Activated effector memory CD4-positive, alpha-beta T cell treated with anti-CD3 and anti-CD28 coated beads, Interleukin-2, amount 50 U/mL, for 16 hours (primary cell): ENCODE measurements at regions not wholly inside any gene's neighbourhood (a gene's known extent, or its start where the extent isn't known, plus 50 kb on each side); places are given as distances from the start of the nearest gene placed in this dataset.

Experiments
- DNase-seq: peaks from one replicate; pipeline ENCODE4 v3.0.0-alpha.2; 2020

DNA sequence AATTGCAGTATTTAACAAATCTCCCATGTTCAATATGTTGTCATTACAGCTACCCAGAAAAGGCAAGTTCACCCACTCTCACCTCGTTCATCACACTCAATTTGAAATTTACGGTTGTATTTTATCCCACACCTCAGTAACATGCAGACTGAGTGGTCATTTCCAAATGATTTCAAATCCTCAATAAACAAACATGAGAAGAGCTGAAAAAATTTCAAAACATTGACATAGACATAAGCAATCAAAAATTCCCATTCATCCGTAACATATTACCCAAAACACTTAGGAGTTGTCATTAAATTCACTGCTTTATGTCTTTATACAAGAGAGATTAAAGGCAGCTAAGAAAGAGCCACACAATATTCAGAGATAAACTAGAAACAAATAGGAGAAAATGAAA is 61.7 kb upstream of the NEBL start:
- no peak for DNase-seq

DNA sequence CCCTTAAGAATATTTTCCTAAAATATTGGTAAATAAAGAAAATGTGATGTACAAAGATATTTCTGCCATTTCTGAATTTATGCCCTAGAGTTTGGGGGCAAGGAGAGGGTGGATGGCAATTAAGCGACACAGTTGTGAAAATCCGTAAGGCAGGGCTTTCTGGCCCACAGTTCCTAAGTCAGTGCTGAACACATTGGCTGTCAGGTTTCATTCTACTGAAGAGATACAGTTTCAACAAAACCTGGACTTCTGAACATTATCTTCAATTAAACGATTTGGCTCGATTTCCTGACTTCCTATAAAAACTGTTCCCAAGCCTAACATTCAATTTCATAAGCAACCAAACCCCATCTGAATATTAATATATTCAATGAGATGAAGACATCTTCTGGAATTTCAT is 61.1 kb upstream of the NEBL start:
- DNase-seq = no peak

DNA sequence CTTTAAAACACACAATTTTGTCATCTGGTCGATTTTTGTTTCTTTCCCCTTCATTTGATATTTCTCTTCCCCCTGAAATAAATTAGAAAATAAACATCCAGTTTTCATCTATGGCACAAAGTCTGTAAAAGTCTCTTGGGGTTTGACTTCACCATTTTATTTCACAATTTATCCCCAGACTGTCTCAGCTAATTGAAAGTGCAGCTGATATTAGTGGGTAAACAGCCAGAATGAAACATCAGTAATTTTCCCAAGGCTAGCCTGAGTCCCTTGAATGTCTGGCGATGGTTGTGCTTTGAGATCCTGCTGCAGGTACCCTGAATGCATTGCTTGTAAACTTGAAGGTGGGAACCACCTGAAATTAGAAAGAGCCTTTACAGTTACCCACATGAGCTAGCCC is 60.6 kb upstream of the NEBL start:
- no peak for DNase-seq

DNA sequence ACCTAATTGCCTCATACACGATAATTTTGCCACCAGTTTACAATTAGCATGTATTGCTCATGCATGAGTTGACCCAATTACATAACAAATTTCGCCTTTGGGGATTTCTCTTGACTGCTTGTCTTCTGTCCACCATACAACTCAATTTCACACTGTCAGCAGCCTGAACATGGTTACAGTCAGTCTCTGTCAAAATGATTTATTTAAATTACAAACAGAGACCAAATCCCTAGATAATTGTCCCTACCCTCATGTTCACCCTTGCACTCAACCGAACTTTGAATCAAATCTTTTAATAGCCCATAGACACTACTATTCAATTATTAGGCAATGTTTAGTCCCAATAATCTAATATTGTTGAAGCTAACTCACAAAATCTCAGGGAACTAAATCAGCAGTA is 59.7 kb upstream of the NEBL start:
- DNase-seq = no peak

DNA sequence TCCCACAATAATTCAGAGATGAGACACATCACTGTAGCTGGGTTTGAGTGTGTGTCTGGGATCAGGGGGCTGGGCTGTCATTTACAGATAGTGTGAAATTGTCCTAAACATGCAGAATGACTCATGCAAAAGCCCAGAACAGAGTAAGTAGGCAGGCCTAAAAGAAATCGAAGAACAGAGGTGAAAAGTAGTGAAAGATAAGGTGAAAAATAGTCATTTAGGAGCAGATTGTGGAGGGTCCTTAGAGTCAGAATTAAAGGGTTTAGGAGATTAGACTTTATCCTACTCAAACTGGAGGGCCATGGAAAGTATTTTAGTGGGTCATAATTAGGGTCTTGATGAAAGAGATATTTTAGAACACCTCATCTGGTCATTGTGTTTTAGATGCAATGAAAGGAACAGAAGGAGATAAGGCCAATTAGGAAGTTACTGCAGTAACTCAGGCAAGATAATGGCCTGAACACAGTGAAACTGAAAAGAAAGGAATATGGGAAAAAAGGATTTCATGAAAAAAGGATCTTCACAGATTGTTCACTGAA is 58.3 kb upstream of the NEBL start:
- DNase-seq = no peak

DNA sequence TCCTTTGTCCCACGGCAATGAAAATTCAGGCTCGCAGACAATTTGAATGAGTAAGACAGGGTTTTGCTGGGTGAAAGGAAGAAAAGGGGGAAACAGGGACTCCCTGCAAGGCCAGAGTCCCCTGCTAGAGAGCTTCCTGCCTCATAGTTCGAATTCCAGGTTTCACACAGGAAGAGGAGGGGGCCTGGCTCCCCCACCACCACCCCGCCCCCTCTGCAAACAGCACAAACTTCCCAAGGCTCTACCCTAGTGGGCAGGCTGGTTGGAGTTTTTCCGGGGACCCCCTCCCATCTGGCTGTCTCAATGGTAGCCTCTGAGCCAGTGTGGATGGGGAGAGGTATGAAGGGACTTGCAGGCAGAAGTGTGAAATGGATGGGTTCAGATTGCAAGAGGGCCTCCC is 57.4 kb upstream of the NEBL start:
- no peak for DNase-seq

DNA sequence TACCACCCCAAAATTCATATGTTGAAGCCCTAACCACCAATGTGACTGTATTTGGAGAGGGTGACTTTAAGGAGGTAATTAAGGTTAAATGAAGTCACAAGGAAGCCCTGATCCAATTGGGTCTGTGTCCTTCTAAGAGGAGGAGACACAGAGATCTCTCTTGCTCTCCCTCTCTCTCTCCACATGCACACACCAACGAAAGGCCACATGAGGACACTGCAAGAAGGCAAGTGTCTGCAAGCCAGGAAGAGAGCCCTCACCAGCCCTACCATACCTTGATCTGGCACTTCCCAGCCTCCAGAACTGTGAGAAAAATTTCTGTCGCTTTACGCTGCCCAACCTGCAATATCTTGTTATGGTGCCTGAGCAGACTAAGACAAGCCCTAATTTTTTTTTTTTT is 56.0 kb upstream of the NEBL start:
- no peak for DNase-seq

DNA sequence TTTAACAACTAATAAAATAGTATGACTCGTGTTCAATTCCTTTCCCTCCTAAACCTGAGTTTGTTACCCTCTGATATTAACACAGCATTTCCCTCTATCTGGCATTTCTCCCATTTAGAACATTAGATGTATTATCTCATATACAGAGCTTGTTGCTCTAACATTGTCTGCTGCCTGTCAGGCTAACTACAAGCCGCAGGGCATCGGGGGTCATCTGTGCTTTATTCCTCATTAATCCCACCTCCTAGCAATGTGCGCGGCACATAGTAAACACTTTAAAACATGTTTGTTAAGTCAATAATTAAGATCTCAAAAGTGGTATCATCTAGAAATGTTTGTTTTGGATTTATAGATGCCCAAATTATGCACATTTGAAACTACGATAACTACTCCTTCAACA is 52.9 kb upstream of the NEBL start:
- DNase-seq = no peak

DNA sequence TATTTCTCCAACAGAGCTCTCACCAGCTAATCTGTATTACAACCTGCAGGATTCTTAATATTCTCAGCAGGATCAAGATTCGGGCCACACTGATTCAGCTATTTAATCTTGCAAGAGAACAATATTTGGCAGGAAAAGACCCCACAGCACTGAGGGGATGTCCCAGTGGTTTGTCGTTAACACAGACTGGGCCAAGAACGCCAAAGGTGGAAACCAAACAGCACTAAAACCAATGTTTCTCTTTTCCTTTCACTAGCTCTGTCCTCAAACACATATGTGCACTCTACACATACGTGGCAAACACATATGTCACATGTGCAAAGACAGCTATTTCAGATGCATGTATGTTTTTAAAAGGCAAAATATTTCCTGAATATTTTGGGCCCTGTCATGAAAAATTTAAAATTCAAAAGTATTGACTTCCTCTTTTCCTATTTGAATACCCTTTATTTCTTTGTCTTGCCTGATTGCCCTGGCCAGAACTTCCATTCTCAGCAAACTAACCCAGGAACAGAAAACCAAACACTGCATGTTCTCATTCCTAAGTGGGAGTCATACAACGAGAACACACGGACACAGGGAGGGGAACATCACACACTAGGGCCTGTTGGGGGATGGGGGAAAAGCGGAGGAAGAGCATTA is 51.7 kb upstream of the NEBL start:
- no peak for DNase-seq
